Endothelial cell of umbilical vein (primary cell): ENCODE measurements at regions not wholly inside any gene's neighbourhood (a gene's known extent, or its start where the extent isn't known, plus 50 kb on each side); places are given as distances from the start of the nearest gene placed in this dataset.
A peak's percentile ranks its signal among the peaks of the same experiment; 100 is the strongest.

Experiments
- BruUV-seq: library from RNA; stranded (reverse); fragments of 400-500 nt; replicated peaks from 2 replicates; lab custom pipeline; 2021; lab: Mats Ljungman, UMichigan
- CTCF ChIA-PET: fragments of 300-600, 350-600 bp; sonication (Branson Sonifier 250); formaldehyde crosslinking; loops from one replicate; lab custom pipeline; 2021; ENCODE audit warnings: antibody characterized with exemption, inconsistent platforms; lab: Charles Lee
- POLR2A ChIA-PET: fragments of 300-600, 350-600 bp; sonication (Branson Sonifier 250); formaldehyde crosslinking; loops from one replicate; lab custom pipeline; 2021; ENCODE audit warnings: antibody characterized with exemption, inconsistent platforms; lab: Charles Lee
- DNase-seq: peaks from one replicate; pipeline ENCODE4 v3.0.0-alpha.2; 2011; ENCODE audit warnings: low read depth, low spot score
- FAIRE-seq: peaks from 2 replicates; lab custom pipeline; 2011; peaks lifted over from hg19 to GRCh38; lab: Jason Lieb, UNC
- H2AFZ ChIP-seq: 2 replicates; pipeline ENCODE4 v1.6.0; 2012; ENCODE audit warnings: low read depth, low read length, control low read depth, inconsistent platforms
- H3K27ac ChIP-seq: 2 replicates; pipeline ENCODE4 v1.5.1; 2011; ENCODE audit warnings: low read depth, mild to moderate bottlenecking, control low read depth, low read length, moderate library complexity; ENCODE audit not compliant: insufficient read depth
- H3K27me3 ChIP-seq, 2 experiments: 2 replicates each; pipeline versions ENCODE4 v1.6.0 to v1.6.1; 2011; ENCODE audit warnings: low read length in 2 of 2, mixed read lengths in 1 of 2; ENCODE audit not compliant: control insufficient read depth in 2 of 2, insufficient read depth in 2 of 2
- H3K36me3 ChIP-seq, 2 experiments: 2 replicates in 1 of 2; 3 replicates in 1 of 2; pipeline ENCODE4 v1.5.1; 2011; ENCODE audit warnings: low read length in 2 of 2, mild to moderate bottlenecking in 1 of 2, moderate library complexity in 1 of 2; ENCODE audit not compliant: control insufficient read depth in 2 of 2, insufficient read depth in 2 of 2; ENCODE audit errors: extremely low read depth in 1 of 2
- H3K4me1 ChIP-seq: 3 replicates; pipeline ENCODE4 v1.5.1; 2011; ENCODE audit warnings: mild to moderate bottlenecking, low read length; ENCODE audit not compliant: control insufficient read depth, insufficient read depth; ENCODE audit errors: extremely low read depth
- H3K4me2 ChIP-seq: 2 replicates; pipeline ENCODE4 v1.6.1; 2011; ENCODE audit warnings: low read length, control low read depth, mixed read lengths; ENCODE audit not compliant: insufficient read depth
- H3K4me3 ChIP-seq, 3 experiments: fragments of 200-600 bp in 1 of 3; sonication (generic), shearing (Covaris generic) in 1 of 3; replicated peaks in 1 of 3; 2 replicates each; pipeline ENCODE4 v1.5.1; 2011 to 2016; ENCODE audit warnings: control low read depth in 3 of 3, low read length in 3 of 3, mild to moderate bottlenecking in 2 of 3, inconsistent platforms in 1 of 3, low read depth in 1 of 3, moderate library complexity in 1 of 3; ENCODE audit not compliant: insufficient read depth in 1 of 3
- H3K79me2 ChIP-seq: 2 replicates; pipeline ENCODE4 v1.6.0; 2012; ENCODE audit warnings: low read length, inconsistent platforms; ENCODE audit not compliant: control insufficient read depth, insufficient read depth
- H3K9ac ChIP-seq: replicated peaks from 2 replicates; pipeline ENCODE3; 2011; ENCODE audit warnings: low read length, control low read depth; ENCODE audit not compliant: insufficient read depth; ENCODE audit errors: extremely low read depth
- H3K9me1 ChIP-seq: replicated peaks from 3 replicates; pipeline ENCODE4 v1.6.0; 2011; ENCODE audit warnings: mild to moderate bottlenecking, low read length; ENCODE audit not compliant: control insufficient read depth, insufficient read depth; ENCODE audit errors: extremely low read depth
- H3K9me3 ChIP-seq: replicated peaks from 2 replicates; pipeline ENCODE4 v1.5.1; 2012; ENCODE audit warnings: low read length, inconsistent platforms; ENCODE audit not compliant: control insufficient read depth, insufficient read depth
- H4K20me1 ChIP-seq: replicated peaks from 2 replicates; pipeline ENCODE3; 2011; ENCODE audit warnings: mild to moderate bottlenecking, low read length; ENCODE audit not compliant: control insufficient read depth, insufficient read depth; ENCODE audit errors: extremely low read depth
- EZH2 ChIP-seq: IDR thresholded peaks from 2 replicates; pipeline ENCODE4 v1.6.1; 2012; ENCODE audit warnings: borderline replicate concordance, low read depth, mild to moderate bottlenecking, moderate library complexity, low read length, inconsistent platforms; ENCODE audit not compliant: severe bottlenecking
- JUN ChIP-seq: IDR thresholded peaks from 2 replicates; pipeline ENCODE4 v1.6.1; 2011; ENCODE audit warnings: borderline replicate concordance, low read depth; ENCODE audit not compliant: insufficient read length, insufficient read depth
- MYC ChIP-seq: IDR thresholded peaks from one replicate; pipeline ENCODE4 v1.6.1; 2011; ENCODE audit warnings: mild to moderate bottlenecking, low read depth, low read length
- dilution Hi-C: fragments of 300-500 bp; cut with MboI; formaldehyde crosslinking; loops from one replicate; pipeline ENCODE4 v1.15.0; 2019; ENCODE audit warnings: low sequenced_read_pairs; ENCODE audit not compliant: extremely low pct_ligation_motif_present
- intact Hi-C: fragments of 100-400 bp; cut with micrococcal nuclease; formaldehyde crosslinking; loops from one replicate; pipeline ENCODE4 v1.10.0; 2022

GRCh38 chr14:23695664-23695999 lies 59.5 kb downstream of the DHRS2 start:
- Histone ChIP-seq H3K9me1 (no peaks in the 10 kb centered on the region), H3K4me1 (no peaks in the 10 kb centered on the region), H3K79me2 (no peaks in the 10 kb centered on the region), H3K9me3 (no peaks in the 10 kb centered on the region), H3K27ac (no peak overlapping the region), H3K4me2 (no peak overlapping the region), H3K27me3 (peaks cover 18 to 23% of the 10 kb centered on the region in 2 experiments), H3K9ac (no peak overlapping the region), H3K36me3 (no peaks in the 10 kb centered on the region), H2AFZ (no peak overlapping the region), H4K20me1 (no peaks in the 10 kb centered on the region), H3K4me3 (no peak overlapping the region)
- no TSS peak for BruUV-seq
- FAIRE-seq (peak; percentile 12), DNase-seq (no peak)
- TF ChIP-seq MYC (no peak), EZH2 (no peak)
- intact Hi-C loops (no loop called here), dilution Hi-C loops (no loop called here)
- CTCF ChIA-PET, result interaction anchor here (1.2 kb wide), 1 partner anchor 63 kb away, joined by 3 read pairs; no protein-coding TSS in a partner anchor
- POLR2A ChIA-PET, result no interaction called here

- no TSS peak for BruUV-seq
- Histone ChIP-seq H3K9me1 (no peaks in the 10 kb centered on the region), H3K4me2 (no peak overlapping the region), H4K20me1 (no peaks in the 10 kb centered on the region), H3K4me1 (no peaks in the 10 kb centered on the region), H3K9ac (no peak overlapping the region), H3K4me3 (no peak overlapping the region), H3K9me3 (no peaks in the 10 kb centered on the region), H3K27ac (no peak overlapping the region), H2AFZ (no peak overlapping the region), H3K27me3 (peaks cover 18 to 23% of the 10 kb centered on the region in 2 experiments), H3K36me3 (no peaks in the 10 kb centered on the region), H3K79me2 (no peaks in the 10 kb centered on the region)
- DNase-seq (no peak), FAIRE-seq (no peak)
- dilution Hi-C loops, result no loop called here
- ChIA-PET POLR2A (no interaction called here), CTCF (interaction anchor here (0.6 kb wide), 1 partner anchor 82 kb away, joined by 4 read pairs; no protein-coding TSS in a partner anchor)
- intact Hi-C loops, result no loop called here
- TF ChIP-seq JUN, result no peak
Measured at GRCh38 chr14:23696701-23697239, 60.6 kb downstream of the DHRS2 start.
